HG03457 (cell line): ENCODE measurements at regions not wholly inside any gene's neighbourhood (a gene's known extent, or its start where the extent isn't known, plus 50 kb on each side); places are given as distances from the start of the nearest gene placed in this dataset.
"Not testable (repeated sequence)": the region's sequence is repeated elsewhere in the genome, so short reads cannot be mapped to it uniquely, and the experiment has no call there.

ENCODE experiments used
- ATAC-seq: cut with Tn5 transposase; IDR thresholded peaks from one replicate; pipeline ENCODE4 v1.9.1; 2021; ENCODE audit warnings: moderate number of reproducible peaks; ENCODE audit not compliant: unreplicated experiment

DNA sequence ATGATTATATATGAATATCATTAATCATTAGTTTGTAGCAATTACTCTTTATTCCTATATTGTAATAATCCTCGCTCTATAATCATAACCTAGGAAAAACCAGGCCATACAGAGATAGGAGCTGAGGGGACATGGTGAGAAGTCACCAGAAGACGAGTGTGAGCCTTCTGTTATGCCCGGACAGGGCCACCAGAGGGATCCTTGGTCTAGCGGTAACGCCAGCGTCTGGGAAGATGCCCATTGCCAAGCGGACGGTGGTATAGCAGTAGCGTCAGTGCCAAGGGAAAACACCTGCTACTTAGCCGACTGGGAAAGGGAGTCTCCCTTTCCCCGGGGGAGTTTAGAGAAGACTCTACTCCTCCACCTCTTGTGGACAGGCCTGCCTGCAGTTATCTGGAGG lies 1347.6 kb downstream of the GATA3 start:
- not testable (repeated sequence) for ATAC-seq

DNA sequence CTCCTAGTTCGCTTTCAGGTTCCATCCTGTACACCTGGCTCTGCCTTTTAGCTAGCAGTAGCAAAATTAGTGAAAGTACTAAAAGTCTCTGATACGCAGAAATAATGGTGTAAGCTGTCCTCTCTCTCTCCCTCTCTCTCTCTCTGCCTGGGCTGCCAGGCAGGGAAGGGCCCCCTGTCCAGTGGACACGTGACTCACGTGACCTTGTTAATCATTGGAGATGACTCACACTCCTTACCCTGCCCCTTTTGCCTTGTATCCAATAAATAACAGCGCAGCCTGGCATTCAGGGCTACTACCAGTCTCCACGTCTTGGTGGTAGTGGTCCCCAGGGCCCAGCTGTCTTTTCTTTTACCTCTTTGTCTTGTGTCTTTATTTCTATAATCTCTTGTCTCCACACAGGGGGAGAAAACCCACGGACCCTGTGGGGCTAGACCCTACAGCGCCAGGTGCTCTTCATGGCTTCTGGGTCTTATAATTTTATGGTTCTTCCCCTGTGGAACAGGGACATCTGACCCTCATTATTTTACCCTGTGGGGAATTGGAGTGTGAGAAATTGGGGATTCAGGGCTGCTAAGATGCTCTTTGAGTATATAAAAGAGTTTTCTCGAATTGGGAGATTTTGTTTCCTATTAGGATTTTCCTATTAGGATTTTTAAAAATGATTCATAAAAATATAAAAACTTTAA lies 1348.2 kb downstream of the GATA3 start:
- ATAC-seq: not testable (repeated sequence)

DNA sequence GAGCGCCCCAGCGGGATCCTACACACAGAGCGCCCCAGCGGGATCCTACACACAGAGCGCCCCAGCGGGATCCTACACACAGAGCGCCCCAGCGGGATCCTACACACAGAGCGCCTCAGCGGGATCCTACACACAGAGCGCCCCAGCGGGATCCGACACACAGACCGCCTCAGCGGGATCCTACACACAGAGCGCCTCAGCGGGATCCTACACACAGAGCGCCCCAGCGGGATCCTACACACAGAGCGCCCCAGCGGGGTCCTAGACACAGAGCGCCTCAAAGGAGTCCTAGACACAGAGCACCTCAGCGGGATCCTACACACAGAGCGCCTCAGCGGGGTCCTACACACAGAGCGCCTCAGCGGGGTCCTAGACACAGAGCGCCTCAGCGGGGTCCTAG lies 1352.7 kb downstream of the GATA3 start:
- not testable (repeated sequence) for ATAC-seq

DNA sequence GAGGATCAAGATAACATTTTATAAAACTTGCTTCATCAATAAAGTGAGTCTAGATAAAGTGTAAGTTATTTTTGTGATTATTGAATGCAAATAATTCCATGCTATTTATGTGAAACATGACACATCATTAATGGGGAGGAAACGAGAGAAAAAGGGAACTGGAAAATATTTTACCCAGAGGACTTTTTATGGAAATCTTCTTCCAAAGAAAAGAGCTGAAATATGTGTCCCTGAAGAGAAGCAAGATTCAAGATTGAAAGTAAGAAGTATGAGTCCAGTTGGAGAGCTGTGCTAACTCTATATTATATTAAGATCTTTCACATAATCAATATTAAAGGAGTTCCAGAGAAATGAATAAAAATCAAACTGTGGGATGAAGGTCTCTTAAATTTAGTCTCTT lies 1361.8 kb downstream of the GATA3 start:
- ATAC-seq: no peak

DNA sequence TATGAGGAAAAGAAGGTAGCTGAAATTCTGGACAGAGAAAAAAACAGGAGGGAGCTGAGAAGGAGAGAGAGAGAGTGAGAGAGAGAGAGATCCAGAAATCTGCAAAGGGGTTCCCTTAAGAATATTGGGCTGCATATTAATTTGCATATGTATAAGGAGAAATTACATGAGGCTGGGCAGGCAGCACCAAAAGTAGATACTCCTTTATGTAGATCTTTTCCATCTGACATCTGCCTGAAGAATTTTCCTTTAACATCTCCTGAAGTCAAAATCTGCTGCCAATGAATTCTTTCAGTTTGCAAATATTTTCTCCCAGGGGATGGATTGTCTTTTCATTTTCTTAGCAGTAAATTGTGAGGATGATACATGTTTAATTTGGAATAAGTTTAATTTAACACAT lies 1365.3 kb downstream of the GATA3 start:
- ATAC-seq: no peak

DNA sequence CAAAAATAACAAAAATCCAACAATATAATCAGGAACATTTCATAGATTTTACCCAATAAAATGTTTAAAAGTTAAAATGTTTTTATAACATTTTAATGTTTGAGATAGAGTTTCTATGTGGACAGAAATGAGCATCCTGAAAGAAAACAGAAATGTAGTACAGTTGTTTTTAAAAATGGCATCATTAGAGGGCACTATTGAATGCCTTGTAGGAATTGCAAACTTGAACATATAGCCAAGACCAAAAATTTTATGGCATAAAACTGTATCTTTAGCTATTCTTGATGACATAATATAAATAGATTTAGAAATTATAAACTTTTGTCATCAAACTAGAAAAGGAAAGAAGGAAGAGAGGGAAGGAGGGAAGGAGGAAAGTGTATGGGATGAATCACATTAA lies 1372.7 kb downstream of the GATA3 start:
- no peak for ATAC-seq

DNA sequence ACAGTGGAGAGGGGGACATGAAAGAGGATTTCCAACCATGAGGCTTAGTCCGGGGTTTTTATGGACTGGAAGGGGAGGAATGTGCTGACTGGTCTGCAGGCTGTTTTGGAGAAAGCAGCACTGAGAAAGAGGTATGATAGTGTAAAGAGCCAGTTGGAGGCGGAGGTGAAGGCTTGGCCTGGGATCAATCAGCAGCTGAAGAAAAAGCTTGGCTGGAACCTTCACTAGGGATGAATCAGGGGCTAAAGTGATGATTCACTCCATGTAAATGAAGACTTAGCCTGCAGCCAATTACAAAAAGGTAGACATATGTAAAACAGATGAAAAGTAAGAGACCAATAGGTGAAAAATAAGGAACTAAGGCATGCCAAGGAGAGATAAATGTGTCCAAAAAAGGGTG lies 1382.6 kb downstream of the GATA3 start:
- ATAC-seq: no peak

DNA sequence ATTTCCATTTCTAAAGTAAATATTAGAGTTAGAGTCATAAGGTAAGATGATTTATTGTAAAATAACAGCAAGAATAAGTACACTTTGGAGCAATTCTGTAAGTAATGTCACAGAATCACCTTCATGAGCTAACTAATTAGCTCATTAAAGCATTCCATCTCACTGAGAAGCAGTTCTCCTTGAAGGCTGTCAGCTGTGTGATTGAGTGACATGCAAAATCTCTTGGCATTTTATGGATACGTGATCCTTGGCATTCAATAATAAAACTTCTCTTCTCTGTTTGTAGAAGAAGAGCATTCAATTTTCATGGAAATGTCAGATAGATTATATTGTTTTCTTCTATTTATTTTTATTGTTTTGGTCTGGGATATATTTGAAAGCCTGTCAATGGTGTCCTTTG lies 1389.3 kb downstream of the GATA3 start:
- no peak for ATAC-seq

DNA sequence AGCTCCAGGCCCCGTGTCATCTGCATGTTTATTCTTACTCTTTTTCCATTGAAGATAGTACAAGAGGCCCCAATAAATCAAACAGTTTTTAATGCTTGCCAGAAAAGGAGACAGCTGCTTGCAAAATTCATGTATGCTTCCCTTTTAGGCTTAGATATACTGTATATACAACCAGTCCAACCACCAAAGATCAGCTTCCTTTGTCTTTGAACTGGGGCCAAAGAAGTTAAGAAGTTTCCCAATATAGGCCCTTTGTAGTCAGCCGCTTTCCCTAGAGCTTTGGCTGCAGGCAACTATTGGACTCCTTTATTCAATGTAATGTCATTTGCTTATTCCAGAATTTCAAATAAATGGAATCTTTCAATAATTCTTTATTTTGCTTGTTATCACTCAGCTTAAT lies 1395.0 kb downstream of the GATA3 start:
- no peak for ATAC-seq

DNA sequence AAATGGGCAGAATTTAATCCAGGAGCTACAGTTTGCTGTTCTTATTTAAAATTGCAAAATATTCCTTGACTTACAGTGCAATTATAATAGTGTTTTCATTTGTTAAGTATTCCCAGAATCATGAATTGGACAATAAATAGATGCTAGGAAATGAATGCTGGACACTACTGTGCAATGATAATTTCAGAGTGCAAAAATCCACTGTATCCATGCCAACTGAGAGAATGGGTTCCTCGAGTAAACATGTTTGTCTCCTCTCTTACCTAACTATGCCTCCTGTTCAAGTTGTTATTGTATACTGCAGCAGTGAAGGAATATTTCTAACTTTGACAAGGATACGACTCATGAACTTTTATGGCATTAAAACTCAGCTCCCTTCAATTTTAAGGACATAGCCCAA lies 1396.3 kb downstream of the GATA3 start:
- ATAC-seq: no peak

DNA sequence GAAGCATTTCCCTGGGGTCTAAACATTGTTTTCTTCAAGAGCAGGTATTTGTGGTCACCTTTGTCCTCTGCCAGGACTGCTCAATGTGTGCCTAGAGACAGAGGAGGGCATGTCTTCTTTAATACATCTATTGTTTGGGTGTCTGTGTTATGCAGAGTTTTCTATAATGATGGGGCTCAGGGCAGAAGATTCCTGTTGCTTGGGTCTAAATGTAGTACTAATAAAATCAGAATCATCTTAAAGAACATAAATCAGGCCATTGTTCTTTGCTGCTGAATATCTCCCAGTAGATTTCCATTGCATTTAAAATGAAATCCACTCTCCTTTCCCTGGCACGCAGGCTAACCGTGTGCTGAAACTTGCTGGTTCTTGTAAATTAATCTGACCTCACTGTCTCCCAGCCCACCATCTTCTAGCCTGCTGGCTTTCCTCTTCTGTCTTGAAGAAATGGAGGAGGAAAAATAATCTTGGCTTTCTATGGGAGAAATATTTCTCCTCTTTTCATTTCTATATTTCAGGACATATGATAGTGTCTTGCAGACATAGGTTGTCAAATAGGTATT lies 1396.8 kb downstream of the GATA3 start:
- ATAC-seq: no peak

DNA sequence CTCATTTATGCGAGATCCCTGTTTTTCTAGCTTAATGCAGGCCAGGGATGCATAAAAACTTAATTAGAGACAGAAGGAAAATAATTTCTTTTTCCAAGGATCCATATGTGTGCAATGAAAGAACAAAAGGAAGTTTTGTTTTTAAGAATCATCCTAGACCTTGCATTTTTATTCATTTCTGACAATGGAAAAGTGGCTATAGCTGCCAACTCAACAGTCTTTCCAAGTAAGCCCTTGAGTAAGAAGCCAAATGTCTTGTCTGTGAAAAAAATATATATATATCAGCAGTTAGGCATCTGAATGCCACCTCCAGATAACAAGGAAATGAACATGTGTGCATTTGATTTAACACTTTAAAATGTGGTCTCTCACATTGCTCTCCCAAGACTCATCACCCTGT lies 1397.6 kb downstream of the GATA3 start:
- no peak for ATAC-seq

DNA sequence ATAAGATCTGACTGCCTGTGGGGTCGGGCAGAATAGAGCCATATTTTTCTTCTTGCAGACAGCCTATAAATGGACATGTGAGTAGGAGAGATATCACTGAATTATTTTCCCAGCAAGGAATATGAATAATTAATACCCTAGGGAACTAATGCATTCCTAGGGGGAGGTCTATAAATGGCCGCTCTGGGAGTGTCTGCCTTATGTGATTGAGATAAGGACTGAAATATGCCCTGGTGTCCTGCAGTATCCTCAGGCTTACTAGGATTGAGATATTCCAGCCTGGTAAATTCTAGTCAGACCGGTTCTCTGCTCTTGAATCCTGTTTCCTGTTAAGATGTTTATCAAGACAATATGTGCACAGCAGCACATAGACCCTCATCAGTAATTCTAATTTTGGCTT lies 1399.4 kb downstream of the GATA3 start:
- not testable (repeated sequence) for ATAC-seq

DNA sequence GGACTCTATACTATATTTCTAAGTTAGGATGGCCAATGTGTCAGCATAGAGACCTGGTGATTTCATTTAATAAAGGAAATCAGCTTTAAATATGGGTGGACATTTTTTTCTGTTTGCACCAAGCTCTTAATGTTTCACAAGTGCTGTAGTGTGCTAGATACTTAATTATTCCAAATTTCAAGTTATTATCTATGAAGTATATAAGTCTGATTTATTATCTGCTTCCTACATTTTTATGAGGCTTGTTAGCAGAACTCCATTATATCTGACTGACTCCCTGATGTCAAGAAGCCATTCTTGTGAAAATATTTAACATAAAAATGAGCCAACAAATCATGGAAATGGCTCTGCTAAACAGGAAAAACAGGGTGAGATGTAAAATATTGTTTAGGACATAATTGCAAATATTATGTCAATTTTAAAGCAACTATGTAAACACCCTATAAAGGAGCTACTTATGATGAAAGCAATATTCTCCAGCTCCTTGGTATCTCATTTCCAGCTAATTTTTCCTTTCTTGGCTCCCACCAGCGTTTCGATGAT lies 1415.2 kb downstream of the GATA3 start:
- no peak for ATAC-seq

DNA sequence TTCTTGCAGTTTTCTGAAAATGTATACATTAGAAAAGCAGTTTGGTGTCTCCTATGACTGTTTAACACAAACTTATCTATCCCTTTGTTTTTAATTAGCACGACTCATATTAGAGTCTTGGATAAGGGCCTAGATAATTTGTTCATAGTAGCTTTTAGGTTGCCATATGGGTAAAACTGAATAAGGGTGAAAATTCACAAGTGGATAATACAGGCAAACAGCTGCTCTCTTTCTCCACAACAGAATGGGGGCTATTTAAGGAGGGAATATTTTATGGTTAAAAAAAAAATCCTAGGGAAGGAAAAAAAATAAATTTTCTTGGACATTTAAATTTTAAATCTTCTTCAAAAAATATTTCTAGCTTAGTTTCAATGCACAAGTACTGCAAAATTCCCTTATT lies 1416.1 kb downstream of the GATA3 start:
- ATAC-seq: no peak

DNA sequence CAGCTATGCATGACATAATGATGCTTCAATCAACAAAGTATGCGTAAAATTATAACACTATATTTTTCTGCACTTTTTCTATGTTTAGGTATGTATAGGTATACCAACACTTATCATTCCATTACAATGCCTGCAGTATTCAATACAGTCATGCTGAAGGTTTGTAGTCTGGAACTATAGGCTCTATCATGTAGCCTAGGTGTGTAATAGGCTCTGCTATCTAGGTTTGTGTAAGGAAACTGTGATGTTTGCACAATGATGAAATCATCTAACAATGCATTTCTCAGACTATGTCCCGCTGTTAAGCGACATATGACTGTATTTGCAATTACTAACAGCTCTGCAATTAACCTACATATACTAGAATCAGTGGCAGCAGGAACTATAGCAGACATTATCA lies 1447.5 kb downstream of the GATA3 start:
- no peak for ATAC-seq

DNA sequence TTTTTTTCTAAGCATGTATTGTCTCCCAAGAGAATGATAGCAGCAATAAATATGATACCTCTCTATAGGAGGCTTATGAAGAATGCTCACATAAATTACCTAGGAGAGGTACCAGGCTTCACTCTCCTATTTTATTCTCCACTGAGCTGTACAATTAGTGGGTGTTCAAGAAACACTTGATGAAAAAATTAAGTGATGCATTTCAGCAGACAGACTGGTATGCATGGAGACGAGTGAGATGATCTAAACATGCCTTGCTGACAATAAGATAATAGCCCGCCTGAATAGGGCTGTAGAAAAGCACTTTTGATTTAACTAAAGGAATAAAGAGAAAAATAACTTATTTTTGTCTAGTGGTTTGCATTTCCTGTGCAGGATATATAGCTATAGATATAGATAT lies 1449.7 kb downstream of the GATA3 start:
- no peak for ATAC-seq

DNA sequence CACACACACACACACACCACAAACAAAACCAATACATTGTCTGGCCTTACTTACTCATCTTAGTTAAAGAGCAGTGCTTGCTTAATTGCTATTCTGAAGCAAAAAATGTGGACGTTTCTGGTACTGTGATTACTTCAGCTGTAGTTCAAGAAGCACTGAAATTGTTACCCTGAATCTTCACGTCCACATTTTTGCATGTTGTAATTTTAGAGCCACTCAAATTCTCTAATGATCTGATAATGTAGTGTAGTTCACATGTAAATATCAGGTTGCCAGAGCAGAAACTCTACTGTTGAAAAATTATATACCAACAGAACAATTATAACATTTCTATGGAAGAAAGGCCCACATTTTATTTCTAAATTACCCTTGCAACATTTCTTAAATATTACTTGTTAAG lies 1451.1 kb downstream of the GATA3 start:
- no peak for ATAC-seq

DNA sequence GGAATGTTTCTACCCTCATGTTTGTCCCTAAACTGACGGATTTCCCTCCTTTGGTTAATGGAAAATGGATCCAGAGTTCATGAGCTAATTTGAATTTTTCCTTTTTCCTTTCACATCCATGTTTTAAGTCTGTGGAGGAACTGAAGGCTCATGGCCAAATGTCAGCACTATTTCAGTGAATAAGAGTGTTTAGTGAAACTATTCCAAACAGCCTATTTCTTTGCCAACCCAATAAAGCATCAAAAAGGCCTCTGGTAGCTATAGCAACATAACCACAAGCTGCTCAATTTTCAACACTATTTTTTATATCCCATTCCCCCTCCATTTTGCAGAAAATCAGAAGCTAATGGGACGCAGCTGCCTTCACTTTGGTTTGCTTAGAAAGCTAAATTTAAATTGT lies 1454.1 kb downstream of the GATA3 start:
- no peak for ATAC-seq

DNA sequence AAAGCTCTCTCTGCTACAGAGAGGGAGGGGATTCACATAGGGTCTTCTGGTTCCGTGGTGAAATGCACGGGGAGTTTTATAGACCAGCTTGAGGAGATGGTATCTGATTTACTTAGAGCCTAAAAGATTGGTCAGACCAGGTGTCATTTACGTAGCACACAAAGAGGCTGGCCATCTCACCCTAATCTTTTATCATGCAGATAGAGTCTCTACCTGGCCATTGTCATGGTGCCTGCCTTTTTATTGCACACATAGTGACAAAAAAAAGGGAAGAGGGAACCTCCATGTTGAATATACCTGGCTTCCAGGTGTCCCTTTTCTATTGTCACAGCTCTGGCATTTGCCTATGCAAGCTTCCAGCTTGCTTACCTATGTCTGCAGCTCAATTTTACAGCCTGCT lies 1456.1 kb downstream of the GATA3 start:
- ATAC-seq: no peak

DNA sequence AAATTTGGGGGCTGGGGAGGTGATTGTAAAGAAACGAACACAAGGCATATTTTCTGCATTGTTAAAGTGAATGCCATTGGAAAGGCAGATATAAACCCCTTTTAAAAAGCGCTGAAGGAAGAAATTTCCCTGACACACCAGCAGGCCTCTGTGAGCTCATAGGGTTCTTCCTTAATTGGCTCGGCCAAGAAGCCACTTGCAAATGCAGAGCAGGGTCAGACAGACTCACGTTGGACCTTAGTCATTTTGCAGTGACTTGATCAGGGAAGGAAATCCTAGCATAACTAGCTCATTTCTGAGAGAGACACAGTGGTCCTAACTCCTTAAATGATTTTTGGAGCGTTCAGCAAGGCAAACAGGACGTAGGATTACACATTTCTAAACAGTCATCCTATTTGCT lies 1461.4 kb downstream of the GATA3 start:
- no peak for ATAC-seq

DNA sequence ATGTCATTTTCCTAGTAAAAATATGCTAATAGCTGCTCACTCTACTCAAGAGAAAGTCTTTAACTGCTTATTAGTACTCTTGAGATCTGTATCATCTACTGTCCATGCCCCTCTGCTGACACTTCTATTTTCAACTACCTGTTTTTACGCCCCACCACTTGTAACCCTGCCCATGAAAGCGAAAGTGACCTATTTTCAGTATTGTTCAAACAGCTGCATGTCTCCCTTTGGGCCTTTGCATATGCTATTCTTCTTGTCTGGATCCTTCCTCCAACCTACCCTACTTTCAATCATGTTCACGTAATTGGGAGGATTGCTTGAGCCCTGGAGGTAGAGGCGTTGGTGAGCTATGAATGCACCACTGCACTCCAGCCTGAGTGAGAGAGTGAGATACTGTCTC lies 1481.3 kb downstream of the GATA3 start:
- ATAC-seq: no peak

DNA sequence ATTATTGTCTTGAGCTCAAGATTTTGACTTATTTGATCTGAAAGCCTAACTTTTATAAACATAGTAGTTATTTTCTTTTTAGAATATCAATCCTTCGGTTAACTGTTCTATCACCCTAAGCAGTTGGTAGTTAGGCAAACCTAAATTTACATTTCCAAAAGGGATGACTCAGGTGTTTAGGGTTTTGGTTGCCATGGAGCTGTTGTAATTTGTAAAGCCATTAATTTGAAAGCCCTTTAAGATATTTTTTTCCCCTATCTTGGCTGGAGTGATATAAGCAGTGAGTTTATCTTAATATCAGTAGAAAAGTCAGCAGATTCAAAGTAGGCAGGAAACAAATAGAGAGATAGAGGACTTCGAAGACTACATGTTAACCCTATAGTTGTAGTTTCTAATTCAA lies 1472.6 kb upstream of the CELF2 start:
- no peak for ATAC-seq
